GM12878 (cell line): ENCODE measurements at regions not wholly inside any gene's neighbourhood (a gene's known extent, or its start where the extent isn't known, plus 50 kb on each side); places are given as distances from the start of the nearest gene placed in this dataset.

Experiments used
- ATAC-seq: fragments of 200-7000 bp; cut with Tn5 transposase; 3 replicates; pipeline ENCODE4 v1.9.1; 2020; ENCODE audit warnings: mild to moderate bottlenecking, moderate library complexity
- BruUV-seq: library from RNA; stranded (reverse); fragments of 400-500 nt; replicated peaks from 2 replicates; lab custom pipeline; 2021; lab: Mats Ljungman, UMichigan
- CTCF ChIA-PET: fragments of 300-600 bp; sonication (Branson Sonifier 250); formaldehyde crosslinking; extraction: SDS; loops from one replicate; lab custom pipeline; 2021; ENCODE audit warnings: inconsistent platforms; lab: Yijun Ruan, JAX
- POLR2A ChIA-PET: fragments of 350-600 bp; formaldehyde crosslinking; extraction: SDS; loops from one replicate; lab custom pipeline; 2021; ENCODE audit warnings: inconsistent platforms; lab: Charles Lee
- RAD21 ChIA-PET: fragments of 300-600 bp; sonication (Branson Sonifier 250); formaldehyde crosslinking; loops from one replicate; lab custom pipeline; 2023; ENCODE audit warnings: antibody characterized with exemption; ENCODE audit not compliant: unreplicated experiment; lab: Charles Lee
- SMC1A ChIA-PET: fragments of 300-600 bp; sonication (Branson Sonifier 250); formaldehyde crosslinking; loops from one replicate; lab custom pipeline; 2023; ENCODE audit not compliant: unreplicated experiment, uncharacterized antibody; lab: Charles Lee
- DNase-seq: peaks from one replicate; pipeline ENCODE4 v3.0.0-alpha.2; 2011; ENCODE audit warnings: low read depth, low spot score
- FAIRE-seq: peaks from 3 replicates; lab custom pipeline; 2011; peaks lifted over from hg19 to GRCh38; lab: Jason Lieb, UNC
- H2AFZ ChIP-seq: 2 replicates; pipeline ENCODE4 v1.6.0; 2011; ENCODE audit warnings: low read depth, low read length, control low read depth; ENCODE audit not compliant: control insufficient read depth
- H3K27ac ChIP-seq: 2 replicates; pipeline ENCODE4 v1.5.1; 2011; ENCODE audit warnings: control low read depth; ENCODE audit not compliant: control insufficient read depth, insufficient read depth
- H3K27me3 ChIP-seq, 2 experiments: replicated peaks in 1 of 2; 2 replicates each; pipeline versions ENCODE4 v1.6.0 to v1.6.1; 2011; ENCODE audit warnings: low read length in 1 of 2; ENCODE audit not compliant: control insufficient read depth in 2 of 2, insufficient read depth in 2 of 2
- H3K36me3 ChIP-seq, 2 experiments: 2 replicates each; pipeline ENCODE4 v1.5.1; 2011; ENCODE audit warnings: low read length in 1 of 2; ENCODE audit not compliant: control insufficient read depth in 2 of 2, insufficient read depth in 2 of 2
- H3K4me1 ChIP-seq: 2 replicates; pipeline ENCODE4 v1.6.1; 2011; ENCODE audit warnings: mild to moderate bottlenecking, low read length, moderate library complexity, mixed read lengths; ENCODE audit not compliant: control insufficient read depth, insufficient read depth
- H3K4me2 ChIP-seq: 2 replicates; pipeline ENCODE4 v1.6.0; 2011; ENCODE audit warnings: control low read depth; ENCODE audit not compliant: control insufficient read depth, insufficient read depth
- H3K4me3 ChIP-seq: fragments of 200-600 bp; sonication (generic); 2 replicates; pipeline ENCODE4 v1.5.1; 2016
- H3K79me2 ChIP-seq: 2 replicates; pipeline ENCODE4 v1.6.0; 2011; ENCODE audit warnings: low read length; ENCODE audit not compliant: control insufficient read depth, insufficient read depth
- H3K9ac ChIP-seq: 2 replicates; pipeline ENCODE4 v1.8.0; 2011; ENCODE audit warnings: low read length, control low read depth, mixed read lengths; ENCODE audit not compliant: control insufficient read depth, insufficient read depth
- H3K9me3 ChIP-seq: replicated peaks from 3 replicates; pipeline ENCODE4 v1.5.1; 2011; ENCODE audit warnings: mild to moderate bottlenecking, low read length; ENCODE audit not compliant: control insufficient read depth, insufficient read depth
- H4K20me1 ChIP-seq: 2 replicates; pipeline ENCODE4 v1.6.0; 2011; ENCODE audit not compliant: control insufficient read depth, insufficient read depth
- BACH1 ChIP-seq: fragments of 450-650 bp; IDR thresholded peaks from 2 replicates; pipeline ENCODE4 v1.6.1; 2017; ENCODE audit warnings: mild to moderate bottlenecking, borderline replicate concordance
- BCL11A ChIP-seq: IDR thresholded peaks from 2 replicates; pipeline ENCODE4 v1.6.1; 2011; ENCODE audit warnings: low read depth, low read length
- ETV6 ChIP-seq, 2 experiments: fragments of 450-650 bp in 1 of 2; IDR thresholded peaks in 1 of 2; conservative IDR thresholded peaks in 1 of 2; 2 replicates each; pipeline ENCODE4 v1.6.1; 2014; ENCODE audit warnings: antibody characterized with exemption in 1 of 2, borderline replicate concordance in 1 of 2, low read depth in 1 of 2, mild to moderate bottlenecking in 1 of 2, moderate library complexity in 1 of 2
- EZH2 ChIP-seq: IDR thresholded peaks from 2 replicates; pipeline ENCODE4 v1.6.1; 2012; ENCODE audit warnings: low read depth, mild to moderate bottlenecking, control low read depth, inconsistent platforms, low read length, borderline replicate concordance; ENCODE audit not compliant: control insufficient read depth
- IKZF1 ChIP-seq: fragments of 450-650 bp; conservative IDR thresholded peaks from 2 replicates; pipeline ENCODE4 v1.6.1; 2017; ENCODE audit warnings: antibody characterized with exemption, mild to moderate bottlenecking
- NFYB ChIP-seq: IDR thresholded peaks from 2 replicates; pipeline ENCODE4 v1.6.1; 2011; ENCODE audit warnings: low read depth, mild to moderate bottlenecking, low read length, improper control_type of control experiment, moderate library complexity; ENCODE audit not compliant: insufficient read depth
- PAX5 ChIP-seq: IDR thresholded peaks from 2 replicates; pipeline ENCODE4 v1.6.1; 2011; ENCODE audit warnings: low read depth, low read length, borderline replicate concordance
- SIN3A ChIP-seq: IDR thresholded peaks from 2 replicates; pipeline ENCODE4 v1.6.1; 2012; ENCODE audit warnings: low read depth, low read length, improper control_type of control experiment
- TBL1XR1 ChIP-seq: IDR thresholded peaks from 2 replicates; pipeline ENCODE4 v1.6.1; 2012; ENCODE audit warnings: low read depth, low read length, improper control_type of control experiment
- TCF12 ChIP-seq: IDR thresholded peaks from 2 replicates; pipeline ENCODE4 v1.6.1; 2011; ENCODE audit warnings: low read depth, mild to moderate bottlenecking, low read length
- WGBS: methylation state at CpG from one replicate; pipeline ENCODE4 v1.1.6; 2016; ENCODE audit warnings: low lambda C conversion rate; ENCODE audit not compliant: insufficient replicate concordance, insufficient coverage; ENCODE audit errors: missing lambda C conversion rate; 5-methylcytosine and 5-hydroxymethylcytosine counted together
- in situ Hi-C: fragments of 300-500 bp; cut with MboI; formaldehyde crosslinking; loops from 9 replicates; pipeline ENCODE4 v1.14.3; 2018; ENCODE audit warnings: mixed read lengths
- intact Hi-C: fragments of 100-400 bp; cut with micrococcal nuclease; formaldehyde crosslinking; loops from one replicate; pipeline ENCODE4 v1.14.2; 2022; ENCODE audit not compliant: unreplicated experiment
- TF ChIP-seq, protein P1 (sequence below): fragments of 450-650 bp; IDR thresholded peaks from 2 replicates; pipeline ENCODE4 v1.6.1; 2014; ENCODE audit warnings: mild to moderate bottlenecking
- TF ChIP-seq, protein P2 (sequence below): fragments of 150-350 bp; IDR thresholded peaks from 2 replicates; pipeline ENCODE4 v1.6.1; 2016; ENCODE audit warnings: low read depth, low read length
- TF ChIP-seq, protein P3 (sequence below): fragments of 450-650 bp; IDR thresholded peaks from 2 replicates; pipeline ENCODE4 v1.6.1; 2016; ENCODE audit warnings: mild to moderate bottlenecking

DNA sequence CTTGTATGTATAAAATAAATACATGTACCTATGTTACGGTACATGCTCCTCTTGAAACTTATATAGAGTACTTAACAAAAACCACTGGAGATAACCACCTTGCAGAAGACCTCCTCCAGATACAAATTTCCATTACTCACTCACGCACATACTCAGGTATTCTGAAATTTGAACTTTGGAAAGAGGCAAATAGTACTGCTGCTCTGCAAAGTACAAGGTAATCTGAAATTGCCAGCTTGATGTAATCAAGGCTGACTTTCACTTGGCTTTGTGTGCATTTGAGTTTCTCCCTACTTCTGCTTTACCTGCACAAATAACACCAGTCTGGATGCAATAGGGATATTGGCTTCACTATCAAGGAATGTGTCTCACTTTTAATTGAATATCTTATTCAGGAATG lies 123.6 kb downstream of the FOXA2 start:
- Histone ChIP-seq H3K9ac (no peak overlapping the region), H2AFZ (no peak overlapping the region), H3K9me3 (no peaks in the 10 kb centered on the region), H4K20me1 (no peaks in the 10 kb centered on the region), H3K27me3 (no peaks in the 10 kb centered on the region), H3K4me3 (no peak overlapping the region), H3K4me2 (no peak overlapping the region)
- SMC1A ChIA-PET = no interaction called here
- DNase-seq = no peak
- RAD21 ChIA-PET = no interaction called here
- TF ChIP-seq BACH1 (no peak), PAX5 (no peak), IKZF1 (no peak)
- TF ChIP-seq, protein P1, sequence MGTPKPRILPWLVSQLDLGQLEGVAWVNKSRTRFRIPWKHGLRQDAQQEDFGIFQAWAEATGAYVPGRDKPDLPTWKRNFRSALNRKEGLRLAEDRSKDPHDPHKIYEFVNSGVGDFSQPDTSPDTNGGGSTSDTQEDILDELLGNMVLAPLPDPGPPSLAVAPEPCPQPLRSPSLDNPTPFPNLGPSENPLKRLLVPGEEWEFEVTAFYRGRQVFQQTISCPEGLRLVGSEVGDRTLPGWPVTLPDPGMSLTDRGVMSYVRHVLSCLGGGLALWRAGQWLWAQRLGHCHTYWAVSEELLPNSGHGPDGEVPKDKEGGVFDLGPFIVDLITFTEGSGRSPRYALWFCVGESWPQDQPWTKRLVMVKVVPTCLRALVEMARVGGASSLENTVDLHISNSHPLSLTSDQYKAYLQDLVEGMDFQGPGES = no peak
- TF ChIP-seq, all 136 proteins: peak for 0
- H3K36me3 ChIP-seq = no peaks in the 10 kb centered on the region
- H3K79me2 ChIP-seq = no peaks in the 10 kb centered on the region
- intact Hi-C loops = no loop called here
- ChIA-PET POLR2A (no interaction called here), CTCF (no interaction called here)
- H3K27ac ChIP-seq = no peak overlapping the region
- FAIRE-seq = no peak
- in situ Hi-C loops = no loop called here
- no peak for ATAC-seq
- WGBS = 64% methylated on average over 2 of the region's 2 CpGs
- H3K4me1 ChIP-seq = no peaks in the 10 kb centered on the region
- BruUV-seq = no TSS peak

DNA sequence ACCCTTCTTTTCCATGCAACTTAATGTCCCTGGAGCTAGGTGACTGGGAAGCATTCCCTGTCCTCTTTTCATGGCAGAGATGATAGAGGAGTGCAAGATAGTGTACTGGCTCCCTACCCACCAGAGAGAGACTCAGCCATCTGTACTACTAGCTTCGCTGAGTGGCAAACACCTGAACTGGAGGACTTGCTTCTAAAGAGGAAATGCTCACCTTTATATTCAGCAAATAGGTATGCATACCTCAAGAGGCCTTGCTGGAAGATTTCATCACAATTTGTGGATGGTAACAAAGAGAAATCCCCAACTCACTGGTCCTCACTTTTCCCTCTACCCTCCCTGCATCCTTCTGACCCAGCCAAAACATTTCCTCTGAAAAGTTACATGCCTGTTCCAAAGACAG lies 124.1 kb downstream of the FOXA2 start:
- no peak overlapping the region for H3K4me3 ChIP-seq
- H2AFZ ChIP-seq = no peak overlapping the region
- DNase-seq = no peak
- 0% methylated on average over 1 of the region's 1 CpG for WGBS
- intact Hi-C loops (no loop called here), in situ Hi-C loops (no loop called here)
- no peaks in the 10 kb centered on the region for H3K9me3 ChIP-seq
- H3K36me3 ChIP-seq = no peaks in the 10 kb centered on the region
- no peak for FAIRE-seq
- ChIA-PET CTCF (no interaction called here), POLR2A (no interaction called here), RAD21 (no interaction called here), SMC1A (no interaction called here)
- no peaks in the 10 kb centered on the region for H3K4me1 ChIP-seq
- no peaks in the 10 kb centered on the region for H3K79me2 ChIP-seq
- no peak overlapping the region for H3K27ac ChIP-seq
- H3K9ac ChIP-seq = no peak overlapping the region
- no peaks in the 10 kb centered on the region for H4K20me1 ChIP-seq
- no peak for ATAC-seq
- H3K27me3 ChIP-seq = no peaks in the 10 kb centered on the region
- no TSS peak for BruUV-seq
- H3K4me2 ChIP-seq = no peak overlapping the region
- TF ChIP-seq NFYB (no peak), BCL11A (no peak), TCF12 (no peak), EZH2 (no peak), SIN3A (no peak), TBL1XR1 (no peak), ETV6 (conservative IDR thresholded peaks at IDR 0.05 in 1 of 2, IDR thresholded peaks at IDR 0.05 in 1 of 2; ENCODE audit: borderline replicate concordance in 1 of 2, low read depth in 1 of 2) (no peak)
- TF ChIP-seq, protein P2, sequence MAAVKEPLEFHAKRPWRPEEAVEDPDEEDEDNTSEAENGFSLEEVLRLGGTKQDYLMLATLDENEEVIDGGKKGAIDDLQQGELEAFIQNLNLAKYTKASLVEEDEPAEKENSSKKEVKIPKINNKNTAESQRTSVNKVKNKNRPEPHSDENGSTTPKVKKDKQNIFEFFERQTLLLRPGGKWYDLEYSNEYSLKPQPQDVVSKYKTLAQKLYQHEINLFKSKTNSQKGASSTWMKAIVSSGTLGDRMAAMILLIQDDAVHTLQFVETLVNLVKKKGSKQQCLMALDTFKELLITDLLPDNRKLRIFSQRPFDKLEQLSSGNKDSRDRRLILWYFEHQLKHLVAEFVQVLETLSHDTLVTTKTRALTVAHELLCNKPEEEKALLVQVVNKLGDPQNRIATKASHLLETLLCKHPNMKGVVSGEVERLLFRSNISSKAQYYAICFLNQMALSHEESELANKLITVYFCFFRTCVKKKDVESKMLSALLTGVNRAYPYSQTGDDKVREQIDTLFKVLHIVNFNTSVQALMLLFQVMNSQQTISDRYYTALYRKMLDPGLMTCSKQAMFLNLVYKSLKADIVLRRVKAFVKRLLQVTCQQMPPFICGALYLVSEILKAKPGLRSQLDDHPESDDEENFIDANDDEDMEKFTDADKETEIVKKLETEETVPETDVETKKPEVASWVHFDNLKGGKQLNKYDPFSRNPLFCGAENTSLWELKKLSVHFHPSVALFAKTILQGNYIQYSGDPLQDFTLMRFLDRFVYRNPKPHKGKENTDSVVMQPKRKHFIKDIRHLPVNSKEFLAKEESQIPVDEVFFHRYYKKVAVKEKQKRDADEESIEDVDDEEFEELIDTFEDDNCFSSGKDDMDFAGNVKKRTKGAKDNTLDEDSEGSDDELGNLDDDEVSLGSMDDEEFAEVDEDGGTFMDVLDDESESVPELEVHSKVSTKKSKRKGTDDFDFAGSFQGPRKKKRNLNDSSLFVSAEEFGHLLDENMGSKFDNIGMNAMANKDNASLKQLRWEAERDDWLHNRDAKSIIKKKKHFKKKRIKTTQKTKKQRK = no peak
- TF ChIP-seq, protein P3, sequence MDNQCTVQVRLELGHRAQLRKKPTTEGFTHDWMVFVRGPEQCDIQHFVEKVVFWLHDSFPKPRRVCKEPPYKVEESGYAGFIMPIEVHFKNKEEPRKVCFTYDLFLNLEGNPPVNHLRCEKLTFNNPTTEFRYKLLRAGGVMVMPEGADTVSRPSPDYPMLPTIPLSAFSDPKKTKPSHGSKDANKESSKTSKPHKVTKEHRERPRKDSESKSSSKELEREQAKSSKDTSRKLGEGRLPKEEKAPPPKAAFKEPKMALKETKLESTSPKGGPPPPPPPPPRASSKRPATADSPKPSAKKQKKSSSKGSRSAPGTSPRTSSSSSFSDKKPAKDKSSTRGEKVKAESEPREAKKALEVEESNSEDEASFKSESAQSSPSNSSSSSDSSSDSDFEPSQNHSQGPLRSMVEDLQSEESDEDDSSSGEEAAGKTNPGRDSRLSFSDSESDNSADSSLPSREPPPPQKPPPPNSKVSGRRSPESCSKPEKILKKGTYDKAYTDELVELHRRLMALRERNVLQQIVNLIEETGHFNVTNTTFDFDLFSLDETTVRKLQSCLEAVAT = no peak
